GM23248 (cell line): ENCODE measurements at regions not wholly inside any gene's neighbourhood (a gene's known extent, or its start where the extent isn't known, plus 50 kb on each side); places are given as distances from the start of the nearest gene placed in this dataset.

ENCODE experiments used
- EZH2 ChIP-seq: fragments of 200-600 bp; sonication (generic); IDR thresholded peaks from 2 replicates; pipeline ENCODE4 v1.6.1; 2018; ENCODE audit warnings: antibody characterized with exemption, mild to moderate bottlenecking; ENCODE audit not compliant: insufficient read depth, poor library complexity, severe bottlenecking
- EZH2phosphoT487 ChIP-seq: fragments of 200-600 bp; sonication (generic); IDR thresholded peaks from 2 replicates; pipeline ENCODE4 v1.6.1; 2018; ENCODE audit warnings: antibody characterized with exemption, moderate library complexity, mild to moderate bottlenecking, low read depth; ENCODE audit not compliant: insufficient read depth

- TF ChIP-seq EZH2phosphoT487 (no peak), EZH2 (no peak)
Measured at GRCh38 chr9:118362596-118362995, 658.4 kb downstream of the TLR4 start.
